ENCODE measurements at regions not wholly inside any gene's neighbourhood (a gene's known extent, or its start where the extent isn't known, plus 50 kb on each side); places are given as distances from the start of the nearest gene placed in this dataset.

DNA sequence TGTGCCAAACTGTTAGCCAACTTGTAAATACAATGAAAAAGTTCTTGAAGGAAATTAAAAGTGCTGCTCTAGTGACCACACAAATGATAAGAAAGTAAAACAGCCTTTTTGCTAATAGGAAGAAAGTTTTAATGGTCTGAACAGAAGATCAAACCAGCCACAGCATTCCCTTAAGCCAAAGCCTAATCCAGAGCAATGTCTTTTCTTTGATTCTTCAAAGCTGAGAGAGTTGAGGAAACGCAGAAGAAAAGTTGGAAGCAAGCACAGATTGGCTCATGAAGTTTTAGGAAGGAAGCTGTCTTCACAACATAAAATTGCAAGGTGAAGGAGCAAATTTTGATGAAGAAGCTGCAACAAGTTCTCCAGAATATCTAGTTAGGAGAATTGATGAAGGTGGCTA, 213.8 kb downstream of the ATXN7L3B start:
- TF ChIP-seq, protein P1, sequence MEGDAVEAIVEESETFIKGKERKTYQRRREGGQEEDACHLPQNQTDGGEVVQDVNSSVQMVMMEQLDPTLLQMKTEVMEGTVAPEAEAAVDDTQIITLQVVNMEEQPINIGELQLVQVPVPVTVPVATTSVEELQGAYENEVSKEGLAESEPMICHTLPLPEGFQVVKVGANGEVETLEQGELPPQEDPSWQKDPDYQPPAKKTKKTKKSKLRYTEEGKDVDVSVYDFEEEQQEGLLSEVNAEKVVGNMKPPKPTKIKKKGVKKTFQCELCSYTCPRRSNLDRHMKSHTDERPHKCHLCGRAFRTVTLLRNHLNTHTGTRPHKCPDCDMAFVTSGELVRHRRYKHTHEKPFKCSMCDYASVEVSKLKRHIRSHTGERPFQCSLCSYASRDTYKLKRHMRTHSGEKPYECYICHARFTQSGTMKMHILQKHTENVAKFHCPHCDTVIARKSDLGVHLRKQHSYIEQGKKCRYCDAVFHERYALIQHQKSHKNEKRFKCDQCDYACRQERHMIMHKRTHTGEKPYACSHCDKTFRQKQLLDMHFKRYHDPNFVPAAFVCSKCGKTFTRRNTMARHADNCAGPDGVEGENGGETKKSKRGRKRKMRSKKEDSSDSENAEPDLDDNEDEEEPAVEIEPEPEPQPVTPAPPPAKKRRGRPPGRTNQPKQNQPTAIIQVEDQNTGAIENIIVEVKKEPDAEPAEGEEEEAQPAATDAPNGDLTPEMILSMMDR (IDR thresholded peaks at IDR 0.05), result no peak
- TF ChIP-seq POLR2A (IDR thresholded peaks at IDR 0.05) (no peak), POLR2AphosphoS5 (IDR thresholded peaks at IDR 0.05) (no peak), EP300 (IDR thresholded peaks at IDR 0.05) (no peak)
